ENCODE measurements at regions not wholly inside any gene's neighbourhood (a gene's known extent, or its start where the extent isn't known, plus 50 kb on each side); places are given as distances from the start of the nearest gene placed in this dataset.

DNA sequence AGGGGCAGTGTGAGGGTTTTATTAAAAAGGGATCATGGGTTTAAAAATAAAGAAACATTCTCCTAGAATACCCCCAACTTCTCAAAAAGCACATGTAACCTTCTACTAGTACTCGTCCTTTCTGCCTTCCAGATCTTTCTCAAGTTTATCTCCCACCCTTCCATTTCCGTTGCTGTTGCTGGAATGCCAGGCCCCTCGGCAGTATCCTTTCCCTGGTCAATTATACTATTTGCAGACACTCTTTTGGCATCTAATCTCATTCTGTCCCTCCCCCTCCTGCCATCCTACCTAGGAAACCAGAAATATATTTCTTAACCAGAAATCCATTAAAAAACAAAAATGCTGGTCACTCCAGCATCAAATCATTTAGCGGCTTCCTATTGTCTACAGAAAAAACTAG, 198.2 kb upstream of the ATP2B1 start:
- TF ChIP-seq CTCF (IDR thresholded peaks at IDR 0.05; ENCODE audit: low read depth, low read length) (no peak), EZH2phosphoT487 (IDR thresholded peaks at IDR 0.05; ENCODE audit: low read depth) (no peak)
